Vagina (tissue), 2 donors: ENCODE measurements at regions not wholly inside any gene's neighbourhood (a gene's known extent, or its start where the extent isn't known, plus 50 kb on each side); places are given as distances from the start of the nearest gene placed in this dataset.

Source experiments
- DNase-seq, 2 donors: peaks; one replicate each; pipeline ENCODE4 v3.0.0-alpha.2; 2017; ENCODE audit errors: extremely low spot score in 2 of 2
- H3K27ac ChIP-seq: fragments of 200-600 bp; sonication (generic); one replicate; pipeline ENCODE4 v1.5.1; 2019
- H3K27me3 ChIP-seq: fragments of 200-600 bp; sonication (generic); one replicate; pipeline ENCODE4 v1.5.1; 2019
- H3K36me3 ChIP-seq, 2 donors: fragments of 200-600 bp; sonication (generic); one replicate each; pipeline ENCODE4 v1.5.1; 2017 to 2019
- H3K4me1 ChIP-seq: fragments of 200-600 bp; sonication (generic); one replicate; pipeline ENCODE4 v1.5.1; 2019
- H3K4me3 ChIP-seq, 2 donors: fragments of 200-600 bp; sonication (generic); 1 replicate in 1 of 2; 2 replicates in 1 of 2; pipeline ENCODE4 v1.5.1; 2016 to 2019
- H3K9me3 ChIP-seq: fragments of 200-600 bp; sonication (generic); one replicate; pipeline ENCODE4 v1.5.1; 2019
- POLR2A ChIP-seq, 2 donors: fragments of 450-650 bp; IDR thresholded peaks; one replicate each; pipeline ENCODE4 v1.6.1; 2017; ENCODE audit warnings: antibody characterized with exemption in 2 of 2, mild to moderate bottlenecking in 2 of 2, moderate library complexity in 2 of 2
- POLR2AphosphoS5 ChIP-seq, 2 donors: sonication (generic); formaldehyde crosslinking; IDR thresholded peaks; one replicate each; pipeline ENCODE4 v1.9.0; 2017; ENCODE audit warnings: antibody characterized with exemption in 2 of 2, mild to moderate bottlenecking in 2 of 2, low read depth in 1 of 2; ENCODE audit not compliant: insufficient read depth in 1 of 2
- intact Hi-C: fragments of 100-400 bp; cut with DNase I; formaldehyde crosslinking; loops from one replicate; pipeline ENCODE4 v1.15.1; 2023
- TF ChIP-seq, protein P1 (sequence below), 3 experiments: fragments of 450-650 bp in 2 of 3; fragments of 200-600 bp in 1 of 3; sonication (generic) in 1 of 3; IDR thresholded peaks; one replicate each; pipeline ENCODE4 v1.5.1; 2017 to 2019; ENCODE audit warnings: antibody characterized with exemption in 3 of 3, mild to moderate bottlenecking in 2 of 3, moderate library complexity in 2 of 3

DNA sequence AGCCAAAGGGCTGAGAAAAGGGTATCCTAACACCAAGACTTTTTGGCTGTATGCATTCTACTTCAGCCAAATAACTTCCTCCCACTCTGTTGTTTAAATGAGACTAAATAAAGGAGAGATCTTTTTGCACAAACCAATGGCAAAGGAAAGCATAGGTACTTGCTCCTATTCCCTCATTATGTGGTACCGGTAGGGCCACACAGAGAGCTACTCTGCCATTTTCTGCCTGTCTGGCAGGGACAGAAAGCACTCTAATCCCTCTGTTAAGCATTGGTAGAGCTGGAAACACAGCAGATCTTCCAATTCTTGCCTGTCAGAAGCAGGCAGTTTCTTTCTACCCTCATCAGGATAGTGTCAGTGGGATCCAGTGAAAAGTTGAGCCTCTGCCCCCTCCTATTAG lies 918.3 kb upstream of the TMEFF2 start:
- no peak overlapping the region for H3K4me3 ChIP-seq
- H3K36me3 ChIP-seq, result no peaks in the 10 kb centered on the region
- no peaks in the 10 kb centered on the region for H3K9me3 ChIP-seq
- no peak for DNase-seq
- no peak overlapping the region for H3K27ac ChIP-seq
- TF ChIP-seq POLR2A (IDR thresholded peaks at IDR 0.05) (no peak), POLR2AphosphoS5 (IDR thresholded peaks at IDR 0.05; ENCODE audit: insufficient read depth in 1 of 2, low read depth in 1 of 2) (no peak)
- TF ChIP-seq, protein P1, sequence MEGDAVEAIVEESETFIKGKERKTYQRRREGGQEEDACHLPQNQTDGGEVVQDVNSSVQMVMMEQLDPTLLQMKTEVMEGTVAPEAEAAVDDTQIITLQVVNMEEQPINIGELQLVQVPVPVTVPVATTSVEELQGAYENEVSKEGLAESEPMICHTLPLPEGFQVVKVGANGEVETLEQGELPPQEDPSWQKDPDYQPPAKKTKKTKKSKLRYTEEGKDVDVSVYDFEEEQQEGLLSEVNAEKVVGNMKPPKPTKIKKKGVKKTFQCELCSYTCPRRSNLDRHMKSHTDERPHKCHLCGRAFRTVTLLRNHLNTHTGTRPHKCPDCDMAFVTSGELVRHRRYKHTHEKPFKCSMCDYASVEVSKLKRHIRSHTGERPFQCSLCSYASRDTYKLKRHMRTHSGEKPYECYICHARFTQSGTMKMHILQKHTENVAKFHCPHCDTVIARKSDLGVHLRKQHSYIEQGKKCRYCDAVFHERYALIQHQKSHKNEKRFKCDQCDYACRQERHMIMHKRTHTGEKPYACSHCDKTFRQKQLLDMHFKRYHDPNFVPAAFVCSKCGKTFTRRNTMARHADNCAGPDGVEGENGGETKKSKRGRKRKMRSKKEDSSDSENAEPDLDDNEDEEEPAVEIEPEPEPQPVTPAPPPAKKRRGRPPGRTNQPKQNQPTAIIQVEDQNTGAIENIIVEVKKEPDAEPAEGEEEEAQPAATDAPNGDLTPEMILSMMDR (IDR thresholded peaks at IDR 0.05), result no peak
- H3K27me3 ChIP-seq, result no peaks in the 10 kb centered on the region
- intact Hi-C loops, result no loop called here
- H3K4me1 ChIP-seq, result no peaks in the 10 kb centered on the region

DNA sequence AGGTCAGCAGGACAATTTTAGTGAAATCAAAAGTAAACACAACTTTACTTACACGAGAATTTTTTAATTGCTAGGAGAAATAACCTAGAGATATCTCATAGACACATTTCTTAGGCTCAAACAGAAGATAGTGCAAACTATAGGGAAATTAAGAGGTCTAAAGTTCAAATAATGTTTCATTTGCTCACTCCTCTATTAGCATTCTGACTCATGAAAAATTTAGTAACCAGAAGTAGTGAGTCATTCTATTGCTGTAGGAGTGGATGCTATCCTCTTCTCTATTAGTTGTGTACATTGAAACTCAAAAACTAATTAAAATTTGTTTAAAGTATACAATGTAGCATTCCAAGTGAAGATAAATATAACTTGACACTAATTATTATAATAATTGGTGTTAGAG lies 908.3 kb upstream of the TMEFF2 start:
- no peak overlapping the region for H3K4me3 ChIP-seq
- intact Hi-C loops, result no loop called here
- no peaks in the 10 kb centered on the region for H3K9me3 ChIP-seq
- H3K27me3 ChIP-seq, result no peaks in the 10 kb centered on the region
- DNase-seq, result no peak
- H3K36me3 ChIP-seq, result no peaks in the 10 kb centered on the region
- H3K4me1 ChIP-seq, result no peaks in the 10 kb centered on the region
- no peak overlapping the region for H3K27ac ChIP-seq
- TF ChIP-seq, protein P1 (IDR thresholded peaks at IDR 0.05), result no peak
- TF ChIP-seq POLR2A (IDR thresholded peaks at IDR 0.05) (no peak), POLR2AphosphoS5 (IDR thresholded peaks at IDR 0.05; ENCODE audit: insufficient read depth in 1 of 2, low read depth in 1 of 2) (no peak)

- no peak overlapping the region for H3K4me3 ChIP-seq
- TF ChIP-seq, protein P1 (IDR thresholded peaks at IDR 0.05), result no peak
- TF ChIP-seq POLR2AphosphoS5 (IDR thresholded peaks at IDR 0.05; ENCODE audit: insufficient read depth in 1 of 2, low read depth in 1 of 2) (no peak), POLR2A (IDR thresholded peaks at IDR 0.05) (no peak)
- H3K27me3 ChIP-seq, result no peaks in the 10 kb centered on the region
- no peak overlapping the region for H3K27ac ChIP-seq
- H3K36me3 ChIP-seq, result no peaks in the 10 kb centered on the region
- DNase-seq, result no peak
- intact Hi-C loops, result no loop called here
- H3K9me3 ChIP-seq, result no peaks in the 10 kb centered on the region
- H3K4me1 ChIP-seq, result no peaks in the 10 kb centered on the region
Measured at GRCh38 chr2:193101591-193101990, 906.9 kb upstream of the TMEFF2 start.

DNA sequence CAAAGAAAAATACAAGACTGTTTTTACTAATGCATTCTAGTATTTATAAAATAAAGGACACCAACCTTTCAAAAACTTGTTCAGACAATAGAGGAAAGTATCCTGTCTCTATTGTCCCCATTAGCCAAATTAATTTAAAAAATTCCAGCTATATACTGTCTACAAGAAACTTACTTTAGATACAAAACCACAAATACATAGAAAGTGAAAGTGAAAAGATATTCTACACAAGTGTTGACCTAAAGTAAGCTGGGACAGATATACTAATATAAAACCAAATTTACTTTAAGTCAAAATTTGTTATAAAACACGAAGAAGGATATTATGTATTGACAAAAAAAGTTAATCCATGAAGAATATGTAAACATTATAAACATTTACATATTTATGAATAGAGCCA lies 893.3 kb upstream of the TMEFF2 start:
- TF ChIP-seq, protein P1 (IDR thresholded peaks at IDR 0.05), result no peak
- no peak for TF ChIP-seq POLR2AphosphoS5 (IDR thresholded peaks at IDR 0.05; ENCODE audit: insufficient read depth in 1 of 2, low read depth in 1 of 2)
- no peak for TF ChIP-seq POLR2A (IDR thresholded peaks at IDR 0.05)
- intact Hi-C loops, result loop anchor here (5.0 kb wide), 1 partner anchor 554 kb away; no protein-coding TSS in a partner anchor
- no peaks in the 10 kb centered on the region for H3K4me1 ChIP-seq
- H3K4me3 ChIP-seq, result no peak overlapping the region
- no peak overlapping the region for H3K27ac ChIP-seq
- DNase-seq, result no peak
- H3K27me3 ChIP-seq, result no peaks in the 10 kb centered on the region
- no peaks in the 10 kb centered on the region for H3K9me3 ChIP-seq
- no peaks in the 10 kb centered on the region for H3K36me3 ChIP-seq

DNA sequence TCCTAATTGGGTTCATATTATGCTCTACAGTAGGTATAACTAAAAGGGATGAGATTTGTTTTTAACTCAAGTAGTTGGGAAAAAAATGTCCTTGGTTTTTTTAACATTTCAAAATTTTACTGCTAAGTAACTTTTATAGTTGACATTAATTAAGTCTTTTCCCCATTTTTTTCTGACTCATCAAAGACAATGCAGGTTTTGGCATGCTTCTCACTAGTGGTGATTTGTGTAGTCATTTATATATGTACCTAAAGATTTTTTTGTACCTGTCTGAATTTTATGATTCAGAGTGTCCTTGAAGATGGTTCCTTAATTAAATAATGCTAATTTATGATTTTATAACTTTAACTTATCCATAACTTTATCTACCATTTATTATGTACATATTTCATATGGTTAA lies 882.3 kb upstream of the TMEFF2 start:
- H3K4me3 ChIP-seq, result no peak overlapping the region
- intact Hi-C loops, result no loop called here

More for the DNA sequence above, 882.3 kb upstream of the TMEFF2 start:
- no peaks in the 10 kb centered on the region for H3K4me1 ChIP-seq
- TF ChIP-seq POLR2A (IDR thresholded peaks at IDR 0.05) (no peak), POLR2AphosphoS5 (IDR thresholded peaks at IDR 0.05; ENCODE audit: insufficient read depth in 1 of 2, low read depth in 1 of 2) (no peak)
- TF ChIP-seq, protein P1 (IDR thresholded peaks at IDR 0.05), result no peak
- no peaks in the 10 kb centered on the region for H3K36me3 ChIP-seq
- DNase-seq, result no peak
- no peaks in the 10 kb centered on the region for H3K9me3 ChIP-seq
- no peak overlapping the region for H3K27ac ChIP-seq
- no peaks in the 10 kb centered on the region for H3K27me3 ChIP-seq
